Endothelial cell of umbilical vein (primary cell): ENCODE measurements at regions not wholly inside any gene's neighbourhood (a gene's known extent, or its start where the extent isn't known, plus 50 kb on each side); places are given as distances from the start of the nearest gene placed in this dataset.

Source experiments
- BruUV-seq: library from RNA; stranded (reverse); fragments of 400-500 nt; replicated peaks from 2 replicates; lab custom pipeline; 2021; lab: Mats Ljungman, UMichigan
- CTCF ChIA-PET: fragments of 300-600, 350-600 bp; sonication (Branson Sonifier 250); formaldehyde crosslinking; loops from one replicate; lab custom pipeline; 2021; ENCODE audit warnings: antibody characterized with exemption, inconsistent platforms; lab: Charles Lee
- POLR2A ChIA-PET: fragments of 300-600, 350-600 bp; sonication (Branson Sonifier 250); formaldehyde crosslinking; loops from one replicate; lab custom pipeline; 2021; ENCODE audit warnings: antibody characterized with exemption, inconsistent platforms; lab: Charles Lee
- DNase-seq: peaks from one replicate; pipeline ENCODE4 v3.0.0-alpha.2; 2011; ENCODE audit warnings: low read depth, low spot score
- FAIRE-seq: peaks from 2 replicates; lab custom pipeline; 2011; peaks lifted over from hg19 to GRCh38; lab: Jason Lieb, UNC
- H2AFZ ChIP-seq: 2 replicates; pipeline ENCODE4 v1.6.0; 2012; ENCODE audit warnings: low read depth, low read length, control low read depth, inconsistent platforms
- H3K27ac ChIP-seq: 2 replicates; pipeline ENCODE4 v1.5.1; 2011; ENCODE audit warnings: low read depth, mild to moderate bottlenecking, control low read depth, low read length, moderate library complexity; ENCODE audit not compliant: insufficient read depth
- H3K27me3 ChIP-seq, 2 experiments: 2 replicates each; pipeline versions ENCODE4 v1.6.0 to v1.6.1; 2011; ENCODE audit warnings: low read length in 2 of 2, mixed read lengths in 1 of 2; ENCODE audit not compliant: control insufficient read depth in 2 of 2, insufficient read depth in 2 of 2
- H3K36me3 ChIP-seq, 2 experiments: 2 replicates in 1 of 2; 3 replicates in 1 of 2; pipeline ENCODE4 v1.5.1; 2011; ENCODE audit warnings: low read length in 2 of 2, mild to moderate bottlenecking in 1 of 2, moderate library complexity in 1 of 2; ENCODE audit not compliant: control insufficient read depth in 2 of 2, insufficient read depth in 2 of 2; ENCODE audit errors: extremely low read depth in 1 of 2
- H3K4me1 ChIP-seq: 3 replicates; pipeline ENCODE4 v1.5.1; 2011; ENCODE audit warnings: mild to moderate bottlenecking, low read length; ENCODE audit not compliant: control insufficient read depth, insufficient read depth; ENCODE audit errors: extremely low read depth
- H3K4me2 ChIP-seq: 2 replicates; pipeline ENCODE4 v1.6.1; 2011; ENCODE audit warnings: low read length, control low read depth, mixed read lengths; ENCODE audit not compliant: insufficient read depth
- H3K4me3 ChIP-seq, 3 experiments: fragments of 200-600 bp in 1 of 3; sonication (generic), shearing (Covaris generic) in 1 of 3; replicated peaks in 1 of 3; 2 replicates each; pipeline ENCODE4 v1.5.1; 2011 to 2016; ENCODE audit warnings: control low read depth in 3 of 3, low read length in 3 of 3, mild to moderate bottlenecking in 2 of 3, inconsistent platforms in 1 of 3, low read depth in 1 of 3, moderate library complexity in 1 of 3; ENCODE audit not compliant: insufficient read depth in 1 of 3
- H3K79me2 ChIP-seq: 2 replicates; pipeline ENCODE4 v1.6.0; 2012; ENCODE audit warnings: low read length, inconsistent platforms; ENCODE audit not compliant: control insufficient read depth, insufficient read depth
- H3K9ac ChIP-seq: replicated peaks from 2 replicates; pipeline ENCODE3; 2011; ENCODE audit warnings: low read length, control low read depth; ENCODE audit not compliant: insufficient read depth; ENCODE audit errors: extremely low read depth
- H3K9me1 ChIP-seq: replicated peaks from 3 replicates; pipeline ENCODE4 v1.6.0; 2011; ENCODE audit warnings: mild to moderate bottlenecking, low read length; ENCODE audit not compliant: control insufficient read depth, insufficient read depth; ENCODE audit errors: extremely low read depth
- H3K9me3 ChIP-seq: replicated peaks from 2 replicates; pipeline ENCODE4 v1.5.1; 2012; ENCODE audit warnings: low read length, inconsistent platforms; ENCODE audit not compliant: control insufficient read depth, insufficient read depth
- H4K20me1 ChIP-seq: replicated peaks from 2 replicates; pipeline ENCODE3; 2011; ENCODE audit warnings: mild to moderate bottlenecking, low read length; ENCODE audit not compliant: control insufficient read depth, insufficient read depth; ENCODE audit errors: extremely low read depth
- EZH2 ChIP-seq: IDR thresholded peaks from 2 replicates; pipeline ENCODE4 v1.6.1; 2012; ENCODE audit warnings: borderline replicate concordance, low read depth, mild to moderate bottlenecking, moderate library complexity, low read length, inconsistent platforms; ENCODE audit not compliant: severe bottlenecking
- FOS ChIP-seq: IDR thresholded peaks from 2 replicates; pipeline ENCODE4 v1.6.1; 2011; ENCODE audit warnings: mild to moderate bottlenecking, low read length, moderate library complexity, borderline replicate concordance; ENCODE audit not compliant: insufficient read depth
- GATA2 ChIP-seq: IDR thresholded peaks from 2 replicates; pipeline ENCODE4 v1.7.0; 2011; ENCODE audit warnings: low read depth, mild to moderate bottlenecking, moderate library complexity, mixed read lengths, low read length; ENCODE audit not compliant: insufficient read length, insufficient read depth
- JUN ChIP-seq: IDR thresholded peaks from 2 replicates; pipeline ENCODE4 v1.6.1; 2011; ENCODE audit warnings: borderline replicate concordance, low read depth; ENCODE audit not compliant: insufficient read length, insufficient read depth
- MYC ChIP-seq: IDR thresholded peaks from one replicate; pipeline ENCODE4 v1.6.1; 2011; ENCODE audit warnings: mild to moderate bottlenecking, low read depth, low read length
- POLR2A ChIP-seq: IDR thresholded peaks from 2 replicates; pipeline ENCODE4 v1.6.1; 2012; ENCODE audit warnings: low read depth, mild to moderate bottlenecking, control low read depth, low read length
- POLR2AphosphoS5 ChIP-seq: IDR thresholded peaks from 2 replicates; pipeline ENCODE4 v1.6.1; 2012; ENCODE audit warnings: low read depth, mild to moderate bottlenecking, control low read depth, low read length, moderate library complexity; ENCODE audit not compliant: insufficient read depth
- dilution Hi-C: fragments of 300-500 bp; cut with MboI; formaldehyde crosslinking; loops from one replicate; pipeline ENCODE4 v1.15.0; 2019; ENCODE audit warnings: low sequenced_read_pairs; ENCODE audit not compliant: extremely low pct_ligation_motif_present
- intact Hi-C: fragments of 100-400 bp; cut with micrococcal nuclease; formaldehyde crosslinking; loops from one replicate; pipeline ENCODE4 v1.10.0; 2022
- TF ChIP-seq, protein P1 (sequence below), 2 donors: IDR thresholded peaks; 1 replicate in 1 of 2; 2 replicates in 1 of 2; pipeline ENCODE4 v1.5.1; 2011; ENCODE audit warnings: low read length in 2 of 2, mild to moderate bottlenecking in 2 of 2, moderate library complexity in 2 of 2, control low read depth in 1 of 2, inconsistent platforms in 1 of 2, low read depth in 1 of 2; ENCODE audit not compliant: insufficient read depth in 1 of 2; ENCODE audit errors: extremely low read depth in 1 of 2
- TF ChIP-seq, protein P2 (sequence below): IDR thresholded peaks from 2 replicates; pipeline ENCODE4 v1.6.1; 2011; ENCODE audit not compliant: insufficient read depth, insufficient read length

DNA sequence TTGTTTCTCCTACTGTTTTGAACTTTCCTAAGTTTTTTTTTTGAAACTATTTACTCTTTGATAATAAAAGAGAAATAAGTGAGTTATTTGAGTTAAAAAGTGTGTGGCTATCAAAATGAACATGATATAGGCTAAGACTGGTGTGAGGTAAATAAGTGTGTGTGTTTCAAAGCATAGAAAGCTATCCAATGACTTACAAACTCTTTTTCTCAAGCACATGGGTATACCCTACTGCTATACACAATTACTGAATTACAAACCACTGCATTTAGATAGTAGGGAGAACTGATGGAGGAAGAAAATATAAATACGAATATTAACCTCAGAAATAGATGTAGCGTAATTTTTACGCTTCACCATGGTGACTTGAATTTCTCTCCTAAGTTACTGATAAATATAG lies 305.8 kb upstream of the ANXA10 start:
- dilution Hi-C loops (no loop called here), intact Hi-C loops (no loop called here)
- no peaks in the 10 kb centered on the region for H3K36me3 ChIP-seq
- no peaks in the 10 kb centered on the region for H3K27me3 ChIP-seq
- BruUV-seq, result no TSS peak
- no peak for FAIRE-seq
- no peak overlapping the region for H3K9ac ChIP-seq
- no peaks in the 10 kb centered on the region for H3K9me3 ChIP-seq
- H3K27ac ChIP-seq, result no peak overlapping the region
- H3K4me2 ChIP-seq, result no peak overlapping the region
- DNase-seq, result no peak
- no peaks in the 10 kb centered on the region for H3K79me2 ChIP-seq
- no peak overlapping the region for H3K4me3 ChIP-seq
- POLR2A ChIA-PET, result no interaction called here
- H4K20me1 ChIP-seq, result no peaks in the 10 kb centered on the region
- no peaks in the 10 kb centered on the region for H3K4me1 ChIP-seq
- H3K9me1 ChIP-seq, result no peaks in the 10 kb centered on the region
- no peak for TF ChIP-seq GATA2
- no peak for TF ChIP-seq JUN
- TF ChIP-seq, protein P1, sequence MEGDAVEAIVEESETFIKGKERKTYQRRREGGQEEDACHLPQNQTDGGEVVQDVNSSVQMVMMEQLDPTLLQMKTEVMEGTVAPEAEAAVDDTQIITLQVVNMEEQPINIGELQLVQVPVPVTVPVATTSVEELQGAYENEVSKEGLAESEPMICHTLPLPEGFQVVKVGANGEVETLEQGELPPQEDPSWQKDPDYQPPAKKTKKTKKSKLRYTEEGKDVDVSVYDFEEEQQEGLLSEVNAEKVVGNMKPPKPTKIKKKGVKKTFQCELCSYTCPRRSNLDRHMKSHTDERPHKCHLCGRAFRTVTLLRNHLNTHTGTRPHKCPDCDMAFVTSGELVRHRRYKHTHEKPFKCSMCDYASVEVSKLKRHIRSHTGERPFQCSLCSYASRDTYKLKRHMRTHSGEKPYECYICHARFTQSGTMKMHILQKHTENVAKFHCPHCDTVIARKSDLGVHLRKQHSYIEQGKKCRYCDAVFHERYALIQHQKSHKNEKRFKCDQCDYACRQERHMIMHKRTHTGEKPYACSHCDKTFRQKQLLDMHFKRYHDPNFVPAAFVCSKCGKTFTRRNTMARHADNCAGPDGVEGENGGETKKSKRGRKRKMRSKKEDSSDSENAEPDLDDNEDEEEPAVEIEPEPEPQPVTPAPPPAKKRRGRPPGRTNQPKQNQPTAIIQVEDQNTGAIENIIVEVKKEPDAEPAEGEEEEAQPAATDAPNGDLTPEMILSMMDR (IDR thresholded peaks at IDR 0.05; ENCODE audit: extremely low read depth in 1 of 2, insufficient read depth in 1 of 2, low read depth in 1 of 2, low read length in 2 of 2), result no peak
- no peak for TF ChIP-seq FOS
- TF ChIP-seq EZH2, result no peak
- TF ChIP-seq MYC, result no peak
- TF ChIP-seq POLR2A, result no peak
- TF ChIP-seq, protein P2, sequence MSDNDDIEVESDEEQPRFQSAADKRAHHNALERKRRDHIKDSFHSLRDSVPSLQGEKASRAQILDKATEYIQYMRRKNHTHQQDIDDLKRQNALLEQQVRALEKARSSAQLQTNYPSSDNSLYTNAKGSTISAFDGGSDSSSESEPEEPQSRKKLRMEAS, result no peak
- no peak for TF ChIP-seq POLR2AphosphoS5
- CTCF ChIA-PET, result no interaction called here
- H2AFZ ChIP-seq, result no peak overlapping the region
